Endothelial cell (in vitro differentiated cells): ENCODE measurements at regions not wholly inside any gene's neighbourhood (a gene's known extent, or its start where the extent isn't known, plus 50 kb on each side); places are given as distances from the start of the nearest gene placed in this dataset.

ENCODE experiments used
- DNase-seq: peaks from one replicate; pipeline ENCODE4 v3.0.0; 2021; ENCODE audit warnings: low spot score
- H3K27ac Mint-ChIP-seq: one replicate; pipeline ENCODE4 v1.8.0; 2021; ENCODE audit warnings: mixed read lengths, inconsistent platforms; ENCODE audit not compliant: unreplicated experiment
- H3K27me3 Mint-ChIP-seq: one replicate; pipeline ENCODE4 v1.8.0; 2021; ENCODE audit warnings: mild to moderate bottlenecking, moderate library complexity, mixed read lengths, inconsistent platforms; ENCODE audit not compliant: unreplicated experiment
- H3K36me3 Mint-ChIP-seq: one replicate; pipeline ENCODE4 v1.8.0; 2021; ENCODE audit warnings: mild to moderate bottlenecking, low read depth, mixed read lengths, inconsistent platforms; ENCODE audit not compliant: unreplicated experiment
- H3K4me1 Mint-ChIP-seq: one replicate; pipeline ENCODE4 v1.8.0; 2021; ENCODE audit warnings: mild to moderate bottlenecking, mixed read lengths, inconsistent platforms; ENCODE audit not compliant: unreplicated experiment
- H3K4me3 Mint-ChIP-seq: one replicate; pipeline ENCODE4 v1.8.0; 2021; ENCODE audit warnings: mild to moderate bottlenecking, mixed read lengths, inconsistent platforms; ENCODE audit not compliant: unreplicated experiment
- H3K9me3 Mint-ChIP-seq: one replicate; pipeline ENCODE4 v1.8.0; 2021; ENCODE audit warnings: mixed read lengths, inconsistent platforms; ENCODE audit not compliant: unreplicated experiment
- TF ChIP-seq, protein P1 (sequence below): fragments of 200-600 bp; sonication (generic); IDR thresholded peaks from one replicate; pipeline ENCODE4 v1.5.0; 2021; ENCODE audit warnings: antibody characterized with exemption; ENCODE audit not compliant: unreplicated experiment

DNA sequence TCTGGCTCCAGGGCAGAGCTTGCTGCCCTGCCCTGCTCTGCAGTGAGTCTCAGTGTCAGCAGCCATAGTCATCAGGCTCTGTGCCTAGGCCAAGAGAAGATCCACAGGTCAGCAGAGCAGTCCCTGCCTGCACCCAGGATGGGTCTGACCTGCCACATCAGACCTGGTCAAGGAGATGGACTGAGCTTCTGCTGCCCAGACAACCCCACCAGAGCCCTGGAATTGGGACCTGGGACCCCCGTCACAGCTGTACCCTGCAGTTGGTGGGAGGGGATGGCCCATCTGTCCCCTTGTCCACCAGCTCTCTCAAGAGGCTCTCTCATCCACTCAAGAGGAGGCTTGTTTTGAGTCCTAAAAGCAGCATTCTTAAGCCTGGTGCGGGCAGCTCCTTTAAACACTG, 142.6 kb downstream of the TFCP2L1 start:
- Mint-ChIP-seq H3K27me3 (peaks cover 1% of the 10 kb centered on the region), H3K4me1 (no peaks in the 10 kb centered on the region), H3K36me3 (no peaks in the 10 kb centered on the region), H3K4me3 (no peak overlapping the region), H3K9me3 (no peaks in the 10 kb centered on the region), H3K27ac (no peak overlapping the region)
- no peak for DNase-seq
- TF ChIP-seq, protein P1, sequence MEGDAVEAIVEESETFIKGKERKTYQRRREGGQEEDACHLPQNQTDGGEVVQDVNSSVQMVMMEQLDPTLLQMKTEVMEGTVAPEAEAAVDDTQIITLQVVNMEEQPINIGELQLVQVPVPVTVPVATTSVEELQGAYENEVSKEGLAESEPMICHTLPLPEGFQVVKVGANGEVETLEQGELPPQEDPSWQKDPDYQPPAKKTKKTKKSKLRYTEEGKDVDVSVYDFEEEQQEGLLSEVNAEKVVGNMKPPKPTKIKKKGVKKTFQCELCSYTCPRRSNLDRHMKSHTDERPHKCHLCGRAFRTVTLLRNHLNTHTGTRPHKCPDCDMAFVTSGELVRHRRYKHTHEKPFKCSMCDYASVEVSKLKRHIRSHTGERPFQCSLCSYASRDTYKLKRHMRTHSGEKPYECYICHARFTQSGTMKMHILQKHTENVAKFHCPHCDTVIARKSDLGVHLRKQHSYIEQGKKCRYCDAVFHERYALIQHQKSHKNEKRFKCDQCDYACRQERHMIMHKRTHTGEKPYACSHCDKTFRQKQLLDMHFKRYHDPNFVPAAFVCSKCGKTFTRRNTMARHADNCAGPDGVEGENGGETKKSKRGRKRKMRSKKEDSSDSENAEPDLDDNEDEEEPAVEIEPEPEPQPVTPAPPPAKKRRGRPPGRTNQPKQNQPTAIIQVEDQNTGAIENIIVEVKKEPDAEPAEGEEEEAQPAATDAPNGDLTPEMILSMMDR: no peak

DNA sequence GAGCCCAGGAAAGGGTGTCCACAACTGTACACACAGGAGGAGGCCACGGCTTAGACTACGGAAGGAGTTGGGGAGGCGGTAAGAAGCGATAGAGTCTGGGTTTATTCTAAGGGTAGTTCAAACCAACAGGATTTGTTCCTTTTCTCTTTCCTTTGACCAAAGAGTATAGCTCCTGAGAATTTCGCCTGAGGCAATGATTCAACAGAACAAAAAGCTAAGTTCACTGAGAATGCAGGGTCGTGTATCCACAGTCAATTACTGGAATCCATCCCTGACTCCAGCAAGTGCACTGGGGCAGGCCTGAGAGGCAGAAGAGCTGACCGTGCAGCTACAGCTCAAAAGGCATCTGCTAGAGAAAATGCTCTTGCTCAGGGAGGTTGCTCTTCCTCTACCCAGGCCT, 140.9 kb downstream of the TFCP2L1 start:
- no peaks in the 10 kb centered on the region for H3K36me3 Mint-ChIP-seq
- H3K27me3 Mint-ChIP-seq: peaks cover 1% of the 10 kb centered on the region
- H3K27ac Mint-ChIP-seq: no peak overlapping the region

DNA sequence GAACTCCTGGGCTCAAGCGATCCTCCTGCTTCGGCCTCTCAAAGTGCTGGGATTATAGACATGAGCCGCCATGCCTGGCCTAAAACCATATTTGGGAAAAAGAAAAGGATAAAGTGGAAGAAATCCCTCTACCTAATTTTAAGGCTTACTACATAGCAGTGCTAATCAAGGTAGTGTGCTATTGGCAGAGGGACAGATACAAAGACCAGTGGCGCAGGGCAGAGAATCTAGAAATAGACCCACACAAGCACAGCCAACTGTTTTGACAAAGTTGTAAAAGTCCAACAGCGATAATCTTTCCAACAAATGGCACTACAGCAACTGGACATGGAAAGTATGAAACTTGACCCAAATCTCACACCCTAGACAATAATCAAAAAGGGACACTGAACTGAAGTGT, 138.4 kb downstream of the TFCP2L1 start:
- no peaks in the 10 kb centered on the region for H3K4me1 Mint-ChIP-seq
- no peak overlapping the region for H3K4me3 Mint-ChIP-seq
- no peak overlapping the region for H3K27ac Mint-ChIP-seq
- TF ChIP-seq, protein P1: no peak
- no peak for DNase-seq
- H3K36me3 Mint-ChIP-seq: no peaks in the 10 kb centered on the region
- H3K27me3 Mint-ChIP-seq: peaks cover 1% of the 10 kb centered on the region
- H3K9me3 Mint-ChIP-seq: no peaks in the 10 kb centered on the region

More for the DNA sequence above, 140.9 kb downstream of the TFCP2L1 start:
- no peak for DNase-seq
- H3K4me1 Mint-ChIP-seq: no peaks in the 10 kb centered on the region
- no peaks in the 10 kb centered on the region for H3K9me3 Mint-ChIP-seq
- TF ChIP-seq, protein P1: no peak
- no peak overlapping the region for H3K4me3 Mint-ChIP-seq

DNA sequence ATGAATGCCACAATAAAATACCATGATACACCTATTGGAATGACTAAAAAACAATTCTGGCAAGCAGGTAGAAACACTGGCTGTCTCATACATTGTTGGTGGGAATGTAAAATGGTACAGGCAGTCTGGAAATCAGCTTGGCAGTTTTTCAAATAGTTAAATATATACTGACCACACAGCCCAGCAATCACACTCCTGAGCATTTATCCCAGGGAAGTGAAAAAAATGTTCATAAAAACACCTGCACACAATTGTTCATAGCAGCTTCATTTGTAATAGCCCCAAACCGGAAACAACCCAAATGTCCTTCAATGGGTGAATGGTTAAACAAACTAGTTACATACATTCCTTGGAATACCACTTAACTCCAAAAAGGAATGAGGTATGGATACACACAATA, 137.2 kb downstream of the TFCP2L1 start:
- no peaks in the 10 kb centered on the region for H3K4me1 Mint-ChIP-seq
- TF ChIP-seq, protein P1: no peak
- H3K27me3 Mint-ChIP-seq: peaks cover 4% of the 10 kb centered on the region
- H3K36me3 Mint-ChIP-seq: no peaks in the 10 kb centered on the region
- H3K9me3 Mint-ChIP-seq: no peaks in the 10 kb centered on the region
- DNase-seq: no peak
- no peak overlapping the region for H3K4me3 Mint-ChIP-seq
- no peak overlapping the region for H3K27ac Mint-ChIP-seq

DNA sequence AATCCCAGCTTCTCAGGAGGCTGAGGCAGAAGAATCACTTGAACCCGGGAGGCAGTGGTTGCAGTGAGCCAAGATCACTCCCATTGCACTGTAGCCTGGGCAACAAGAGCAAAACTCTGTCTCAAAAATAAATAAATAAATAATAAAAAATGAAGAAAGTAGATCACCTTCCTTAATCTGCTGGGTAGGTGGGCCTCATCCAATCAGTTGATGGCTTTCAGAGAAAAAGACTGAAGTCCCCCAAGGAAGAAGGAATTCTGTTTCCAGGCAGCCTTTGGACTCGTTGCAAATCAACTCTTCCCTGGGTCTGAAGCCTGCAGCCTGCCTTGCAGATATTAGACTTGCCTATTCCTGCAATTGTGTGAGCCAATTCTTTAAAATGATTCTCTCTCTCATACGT, 136.5 kb downstream of the TFCP2L1 start:
- H3K27ac Mint-ChIP-seq: no peak overlapping the region
- no peak for DNase-seq
- H3K27me3 Mint-ChIP-seq: peaks cover 4% of the 10 kb centered on the region
- H3K4me3 Mint-ChIP-seq: no peak overlapping the region
- H3K9me3 Mint-ChIP-seq: no peaks in the 10 kb centered on the region
- H3K36me3 Mint-ChIP-seq: no peaks in the 10 kb centered on the region
- TF ChIP-seq, protein P1: no peak
- H3K4me1 Mint-ChIP-seq: no peaks in the 10 kb centered on the region
